Ishikawa (cell line): ENCODE measurements at regions not wholly inside any gene's neighbourhood (a gene's known extent, or its start where the extent isn't known, plus 50 kb on each side); places are given as distances from the start of the nearest gene placed in this dataset.

Experiments used
- FOXM1 ChIP-seq: IDR thresholded peaks from 2 replicates; pipeline ENCODE4 v1.6.1; 2012; ENCODE audit warnings: low read depth, borderline replicate concordance
- ZBTB7A ChIP-seq: IDR thresholded peaks from 2 replicates; pipeline ENCODE4 v1.6.1; 2012; ENCODE audit warnings: low read depth

DNA sequence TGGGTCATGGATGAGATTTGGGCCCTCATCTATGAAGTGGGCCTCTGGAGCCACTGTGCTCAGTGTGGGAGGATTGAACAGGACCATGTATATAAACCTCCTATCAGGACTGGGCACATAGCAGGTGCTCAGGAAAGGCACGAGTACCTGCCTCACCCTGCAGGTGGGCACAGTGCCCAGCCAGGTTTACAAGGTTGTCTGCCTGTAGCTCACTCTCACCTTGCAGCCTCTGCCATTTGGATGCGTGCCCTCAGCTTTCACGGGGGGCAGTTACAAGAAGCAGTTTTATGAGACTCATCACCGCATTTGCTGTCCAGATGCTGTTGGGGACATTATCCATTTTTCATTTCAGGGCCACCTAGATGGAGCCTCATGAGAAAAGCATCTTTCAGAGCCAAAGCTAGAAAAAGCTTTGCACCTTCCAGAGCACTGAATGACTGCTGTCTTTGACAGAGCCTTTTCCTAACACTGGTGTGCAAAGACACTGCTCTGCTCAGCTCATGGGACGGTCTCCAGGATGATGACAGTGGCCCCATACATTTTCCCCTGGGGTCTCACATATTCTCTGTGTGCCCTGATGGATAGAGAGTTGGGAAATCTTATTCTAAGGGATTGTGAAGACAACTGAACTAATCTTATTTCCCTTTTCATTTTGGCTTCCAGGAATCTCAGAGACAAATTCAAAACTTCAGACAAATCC, 327.5 kb upstream of the RTL1 start:
- TF ChIP-seq ZBTB7A (no peak), FOXM1 (no peak)
